HCT116 (cell line): ENCODE measurements at regions not wholly inside any gene's neighbourhood (a gene's known extent, or its start where the extent isn't known, plus 50 kb on each side); places are given as distances from the start of the nearest gene placed in this dataset.
"Not testable (repeated sequence)": the region's sequence is repeated elsewhere in the genome, so short reads cannot be mapped to it uniquely, and the experiment has no call there.

Experiments used
- ATAC-seq: fragments of 200-7000 bp; cut with Tn5 transposase; 2 replicates; pipeline ENCODE4 v1.9.1; 2020; ENCODE audit warnings: mild to moderate bottlenecking, moderate library complexity
- BruUV-seq: library from RNA; stranded (reverse); fragments of 400-500 nt; replicated peaks from 2 replicates; lab custom pipeline; 2021; lab: Mats Ljungman, UMichigan
- CTCF ChIA-PET: fragments of 300-600 bp; sonication (Branson Sonifier 250); formaldehyde crosslinking; loops from one replicate; lab custom pipeline; 2021; ENCODE audit warnings: antibody characterized with exemption; lab: Charles Lee
- POLR2A ChIA-PET: fragments of 300-600, 350-600 bp; sonication (Branson Sonifier 250); formaldehyde crosslinking; loops from one replicate; lab custom pipeline; 2021; ENCODE audit warnings: antibody characterized with exemption; lab: Charles Lee
- RAD21 ChIA-PET, 2 experiments: fragments of 300-600 bp; sonication (Branson Sonifier 250); formaldehyde crosslinking; loops; one replicate each; lab custom pipeline; 2023; ENCODE audit warnings: low total read pairs in 2 of 2; ENCODE audit not compliant: uncharacterized antibody in 2 of 2, unreplicated experiment in 2 of 2, low non-redundant PET in 1 of 2; lab: Charles Lee
- DNase-seq: peaks from one replicate; pipeline ENCODE4 v3.0.0-alpha.2; 2010; ENCODE audit warnings: low read depth, low spot score
- H2AFZ ChIP-seq: fragments of 200-600 bp; shearing (Covaris generic), sonication (generic); 2 replicates; pipeline ENCODE4 v1.6.1; 2017; ENCODE audit warnings: low read depth, mixed run types, mixed read lengths, antibody characterized with exemption, low read length; ENCODE audit not compliant: poor library complexity, severe bottlenecking
- H3K27ac ChIP-seq: 2 replicates; pipeline ENCODE4 v1.5.1; 2012; ENCODE audit warnings: low read depth, low read length
- H3K27me3 ChIP-seq: fragments of 200-600 bp; sonication (generic); 2 replicates; pipeline ENCODE4 v1.6.1; 2016; ENCODE audit warnings: mixed run types, low read length, mixed read lengths; ENCODE audit not compliant: insufficient read depth
- H3K36me3 ChIP-seq, 2 experiments: fragments of 200-500 bp in 1 of 2; fragments of 200-600 bp in 1 of 2; sonication (Bioruptor generic) in 1 of 2; sonication (generic) in 1 of 2; 2 replicates each; pipeline versions ENCODE4 v1.5.1 to v1.6.1; 2014 to 2016; ENCODE audit warnings: low read length in 2 of 2, inconsistent platforms in 1 of 2, mixed read lengths in 1 of 2, mixed run types in 1 of 2; ENCODE audit not compliant: insufficient read depth in 2 of 2, control insufficient read depth in 1 of 2
- H3K4me1 ChIP-seq, 2 experiments: fragments of 200-600 bp in 1 of 2; sonication (generic) in 1 of 2; 2 replicates each; pipeline versions ENCODE4 v1.5.1 to v1.6.1; 2012 to 2017; ENCODE audit warnings: low read length in 2 of 2, inconsistent platforms in 1 of 2, mild to moderate bottlenecking in 1 of 2, mixed read lengths in 1 of 2, mixed run types in 1 of 2, moderate library complexity in 1 of 2; ENCODE audit not compliant: insufficient read depth in 2 of 2, control insufficient read depth in 1 of 2
- H3K4me2 ChIP-seq: fragments of 200-600 bp; sonication (generic); 2 replicates; pipeline ENCODE4 v1.6.1; 2017; ENCODE audit warnings: mixed run types, low read length, mixed read lengths
- H3K4me3 ChIP-seq, 2 experiments: fragments of 200-600 bp in 1 of 2; sonication (generic) in 1 of 2; replicated peaks in 1 of 2; 2 replicates each; pipeline ENCODE4 v1.5.1; 2011 to 2016; ENCODE audit warnings: low read length in 2 of 2, control low read depth in 1 of 2, low read depth in 1 of 2, mild to moderate bottlenecking in 1 of 2, mixed read lengths in 1 of 2, mixed run types in 1 of 2
- H3K79me2 ChIP-seq: fragments of 200-600 bp; sonication (generic); 2 replicates; pipeline ENCODE4 v1.6.1; 2017; ENCODE audit warnings: mild to moderate bottlenecking, mixed run types, low read length, moderate library complexity, mixed read lengths; ENCODE audit not compliant: insufficient read depth
- H3K9ac ChIP-seq: fragments of 200-600 bp; sonication (generic); 2 replicates; pipeline ENCODE4 v1.6.1; 2016; ENCODE audit warnings: low read length, mixed read lengths
- H3K9me2 ChIP-seq: fragments of 200-600 bp; sonication (generic), shearing (Covaris generic); 2 replicates; pipeline ENCODE4 v1.6.1; 2017; ENCODE audit warnings: mixed run types, mild to moderate bottlenecking, moderate library complexity; ENCODE audit not compliant: insufficient read depth
- H3K9me3 ChIP-seq, 2 experiments: fragments of 200-500 bp in 1 of 2; fragments of 200-600 bp in 1 of 2; sonication (Bioruptor generic) in 1 of 2; sonication (generic) in 1 of 2; 2 replicates each; pipeline ENCODE4 v1.6.1; 2014 to 2017; ENCODE audit warnings: low read length in 2 of 2, mixed read lengths in 2 of 2, inconsistent platforms in 1 of 2, low read depth in 1 of 2, mild to moderate bottlenecking in 1 of 2, mixed run types in 1 of 2, moderate library complexity in 1 of 2; ENCODE audit not compliant: control insufficient read depth in 1 of 2, insufficient read depth in 1 of 2
- H4K20me1 ChIP-seq: fragments of 200-600 bp; sonication (generic), shearing (Covaris generic); 2 replicates; pipeline ENCODE4 v1.6.1; 2017; ENCODE audit warnings: mixed run types, mild to moderate bottlenecking, moderate library complexity; ENCODE audit not compliant: insufficient read depth
- ATF3 ChIP-seq: IDR thresholded peaks from 2 replicates; pipeline ENCODE4 v1.6.1; 2012
- CBX3 ChIP-seq: IDR thresholded peaks from 2 replicates; pipeline ENCODE4 v1.6.1; 2012; ENCODE audit warnings: low read depth
- CTCF ChIP-seq, 3 experiments: fragments of 200-600 bp in 1 of 3; sonication (generic) in 1 of 3; IDR thresholded peaks in 2 of 3; conservative IDR thresholded peaks in 1 of 3; 2 replicates each; pipeline ENCODE4 v1.5.1; 2012 to 2017; ENCODE audit warnings: low read depth in 2 of 3, low read length in 2 of 3, antibody characterized with exemption in 1 of 3, borderline replicate concordance in 1 of 3, control low read depth in 1 of 3, mild to moderate bottlenecking in 1 of 3, mixed read lengths in 1 of 3, mixed run types in 1 of 3, moderate library complexity in 1 of 3; ENCODE audit not compliant: insufficient read depth in 1 of 3
- EZH2phosphoT487 ChIP-seq: fragments of 200-600 bp; IDR thresholded peaks from 2 replicates; pipeline ENCODE4 v1.6.1; 2018; ENCODE audit warnings: antibody characterized with exemption, borderline replicate concordance
- POLR2A ChIP-seq: IDR thresholded peaks from 2 replicates; pipeline ENCODE4 v1.7.0; 2011; ENCODE audit warnings: borderline replicate concordance; ENCODE audit not compliant: insufficient read depth, insufficient read length; ENCODE audit errors: extremely low read depth
- RAD21 ChIP-seq: IDR thresholded peaks from 2 replicates; pipeline ENCODE4 v1.6.1; 2012; ENCODE audit warnings: low read depth, mild to moderate bottlenecking
- SRF ChIP-seq: IDR thresholded peaks from 2 replicates; pipeline ENCODE4 v1.6.1; 2012; ENCODE audit warnings: low read depth
- ZBTB33 ChIP-seq: IDR thresholded peaks from 2 replicates; pipeline ENCODE4 v1.6.1; 2011; ENCODE audit warnings: mild to moderate bottlenecking, low read length, moderate library complexity; ENCODE audit not compliant: insufficient replicate concordance; ENCODE audit errors: extremely low read depth
- ZFX ChIP-seq: fragments of 450-650 bp; IDR thresholded peaks from 2 replicates; pipeline ENCODE4 v1.6.1; 2017
- ZNF274 ChIP-seq: fragments of 200-500 bp; sonication (Bioruptor generic); IDR thresholded peaks from 2 replicates; pipeline ENCODE4 v1.6.1; 2014; ENCODE audit warnings: mild to moderate bottlenecking, low read depth, low read length, inconsistent platforms
- intact Hi-C: fragments of 100-400 bp; cut with micrococcal nuclease; formaldehyde crosslinking; loops from 2 replicates; pipeline ENCODE4 v1.10.0; 2022

DNA sequence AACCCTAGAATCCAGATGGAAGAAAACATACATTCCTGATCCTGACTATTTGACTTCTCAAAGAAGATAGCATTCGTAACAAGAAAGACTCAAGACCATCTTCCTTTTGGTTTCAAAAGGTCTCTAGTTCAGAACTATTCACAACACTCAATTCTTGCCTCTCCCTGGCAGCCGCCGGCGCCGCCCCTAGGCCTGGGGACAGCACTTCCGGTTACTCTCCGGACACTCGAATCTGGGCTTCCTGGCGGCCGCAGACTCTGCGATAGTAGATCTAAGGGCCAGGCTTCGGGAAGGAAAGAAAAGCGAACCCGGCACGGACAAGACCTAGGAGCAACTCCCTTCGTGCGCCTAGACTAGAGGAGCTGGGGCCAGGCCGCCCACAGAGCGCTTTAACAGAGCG, 107.8 kb upstream of the CCDC180 start:
- H3K4me3 ChIP-seq, POLR2A ChIA-PET, CTCF ChIA-PET, H3K9me3 ChIP-seq, H3K9me2 ChIP-seq, H3K36me3 ChIP-seq, H3K9ac ChIP-seq, H3K27me3 ChIP-seq, H3K27ac ChIP-seq, H3K4me2 ChIP-seq, H3K4me1 ChIP-seq, H4K20me1 ChIP-seq, DNase-seq, RAD21 ChIA-PET, H2AFZ ChIP-seq, intact Hi-C loops, H3K79me2 ChIP-seq, BruUV-seq: not testable (repeated sequence)
- 0 out of 2 replicates have a peak, but pooled peaks have one; percentile 52 for ATAC-seq

- H3K9me2 ChIP-seq, H4K20me1 ChIP-seq, H3K9ac ChIP-seq, BruUV-seq, H3K4me1 ChIP-seq, DNase-seq, ATAC-seq, CTCF ChIA-PET, H2AFZ ChIP-seq, H3K4me2 ChIP-seq, H3K27ac ChIP-seq, POLR2A ChIA-PET, H3K4me3 ChIP-seq, H3K36me3 ChIP-seq, H3K9me3 ChIP-seq, intact Hi-C loops, RAD21 ChIA-PET, H3K79me2 ChIP-seq, H3K27me3 ChIP-seq: not testable (repeated sequence)
Observed at GRCh38 chr9:97193767-97194166, 113.7 kb upstream of the CCDC180 start.

DNA sequence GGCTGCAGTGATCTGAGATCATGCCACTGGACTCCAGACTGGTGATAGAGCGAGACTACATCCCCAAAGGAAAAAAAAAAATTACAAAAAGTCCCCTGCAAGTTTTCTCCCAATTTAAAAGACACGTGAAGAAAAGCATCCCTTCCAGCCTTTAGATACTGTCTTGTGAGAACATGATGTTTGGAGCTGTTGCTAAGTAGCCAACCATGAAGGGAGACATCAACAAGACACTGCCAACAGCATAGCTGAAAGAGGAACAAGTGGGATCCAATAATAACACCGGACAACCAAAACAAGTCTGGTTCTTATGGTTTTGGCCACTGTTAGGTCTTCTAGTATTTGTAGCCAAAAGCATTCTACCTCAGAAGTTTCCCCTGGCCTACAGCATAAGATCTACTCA, 118.9 kb upstream of the CCDC180 start:
- Histone ChIP-seq H3K9me3 (no peaks in the 10 kb centered on the region), H3K4me2 (no peak overlapping the region), H3K27ac (no peak overlapping the region), H2AFZ (no peak overlapping the region), H3K9ac (no peak overlapping the region), H3K27me3 (no peaks in the 10 kb centered on the region), H3K4me1 (no peaks in the 10 kb centered on the region), H3K4me3 (no peak overlapping the region), H3K79me2 (no peaks in the 10 kb centered on the region), H3K36me3 (no peaks in the 10 kb centered on the region), H4K20me1 (no peaks in the 10 kb centered on the region), H3K9me2 (no peaks in the 10 kb centered on the region)
- no TSS peak for BruUV-seq
- DNase-seq, result no peak
- RAD21 ChIA-PET, result no interaction called here
- ATAC-seq, result no peak
- CTCF ChIA-PET, result interaction anchor here (0.6 kb wide), 1 partner anchor 636 kb away, joined by 4 read pairs; no protein-coding TSS in a partner anchor
- intact Hi-C loops, result loop anchor here (10.0 kb wide), 1 partner anchor 64 kb away; no protein-coding TSS in a partner anchor
- POLR2A ChIA-PET, result no interaction called here
- TF ChIP-seq POLR2A (no peak), RAD21 (no peak), ZFX (no peak), ZNF274 (no peak), CTCF (IDR thresholded peaks at IDR 0.05 in 2 of 3, conservative IDR thresholded peaks at IDR 0.05 in 1 of 3; ENCODE audit: borderline replicate concordance in 1 of 3, insufficient read depth in 1 of 3, low read depth in 2 of 3, low read length in 2 of 3) (no peak), EZH2phosphoT487 (no peak), ZBTB33 (no peak), ATF3 (no peak), CBX3 (no peak), SRF (no peak)
